SKM-1 (cell line): ENCODE measurements at regions not wholly inside any gene's neighbourhood (a gene's known extent, or its start where the extent isn't known, plus 50 kb on each side); places are given as distances from the start of the nearest gene placed in this dataset.
"Not testable (repeated sequence)": the region's sequence is repeated elsewhere in the genome, so short reads cannot be mapped to it uniquely, and the experiment has no call there.

Experiments used
- DNase-seq: peaks from one replicate; lab custom pipeline; 2025; ENCODE audit not compliant: unreplicated experiment; lab: John Stamatoyannopoulos, UW

DNA sequence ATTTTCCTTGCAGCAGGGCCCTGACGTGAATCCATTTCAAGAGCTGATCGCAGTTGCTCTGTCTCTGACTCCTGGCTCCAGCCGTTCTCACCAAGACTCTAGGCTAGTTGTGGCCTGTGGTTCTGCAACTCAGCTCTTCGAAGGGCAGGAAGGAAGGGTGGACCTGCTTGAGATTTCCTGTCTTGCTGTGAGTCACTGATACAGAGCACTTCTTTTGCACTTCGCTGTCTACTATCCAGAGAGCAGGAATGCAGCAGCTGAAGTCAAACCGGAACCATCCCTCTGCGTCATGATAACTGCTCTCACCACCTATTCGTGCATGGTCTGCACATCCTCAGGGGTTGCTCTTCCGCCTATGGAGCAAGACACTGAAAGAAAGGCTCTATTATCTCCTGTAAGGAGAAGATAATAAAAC, 59.7 kb downstream of the RAP2B start:
- DNase-seq = peak; percentile 98

DNA sequence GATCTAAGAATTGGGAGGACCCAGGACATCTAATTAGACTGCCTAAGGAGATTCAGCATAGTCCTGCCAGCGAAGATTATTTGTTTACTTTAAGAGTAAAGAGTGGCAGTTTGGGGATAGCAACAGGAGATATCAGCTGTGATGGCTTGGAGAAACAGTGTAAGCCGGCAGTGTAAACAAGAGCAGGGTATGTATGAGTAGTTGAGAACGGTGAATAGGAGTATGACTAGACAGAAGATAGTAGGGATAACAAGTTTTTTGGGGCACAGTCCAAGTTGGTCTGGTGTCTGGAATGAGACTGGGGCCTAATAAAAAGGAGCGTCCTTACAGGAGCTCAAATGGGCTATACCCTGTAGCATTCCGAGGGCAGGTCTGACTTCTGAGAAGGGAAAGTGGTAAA, 64.9 kb downstream of the RAP2B start:
- DNase-seq = not testable (repeated sequence)

DNA sequence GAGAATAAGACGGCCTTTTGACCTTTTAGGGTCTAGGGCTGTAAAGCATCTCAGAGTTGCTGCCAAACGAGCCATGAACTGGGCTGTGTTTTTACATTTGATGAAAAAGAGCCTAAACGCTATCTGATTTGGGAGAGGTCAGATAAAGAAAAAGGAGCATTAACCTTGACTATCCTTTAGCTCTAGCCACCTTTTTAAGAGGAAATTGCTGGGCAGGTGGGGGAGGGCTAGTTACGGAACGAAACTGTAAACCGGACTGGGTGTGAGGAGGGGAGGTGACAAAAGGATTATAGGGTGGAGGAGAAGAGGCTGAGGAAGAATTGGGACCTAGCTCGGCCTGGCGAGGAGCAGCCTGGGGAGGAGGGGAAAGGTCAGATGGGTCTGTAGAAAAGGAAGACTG, 68.4 kb downstream of the RAP2B start:
- not testable (repeated sequence) for DNase-seq

DNA sequence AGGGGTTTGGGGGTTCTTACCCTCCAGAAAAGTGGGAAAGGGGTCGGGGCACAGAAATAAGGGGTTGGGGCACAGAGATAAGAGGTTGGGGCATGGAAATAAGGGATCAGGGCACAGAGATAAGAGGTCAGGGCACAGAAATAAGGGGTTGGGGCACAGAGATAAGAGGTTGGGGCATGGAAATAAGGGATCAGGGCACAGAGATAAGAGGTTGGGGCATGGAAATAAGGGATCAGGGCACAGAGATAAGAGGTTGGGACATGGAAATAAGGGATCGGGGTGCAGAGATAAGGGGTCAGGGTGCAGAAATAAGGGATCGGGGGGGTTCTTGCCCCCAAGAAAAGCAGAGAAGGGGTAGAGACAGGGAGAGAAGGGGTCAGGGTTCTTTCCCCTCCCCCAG, 69.2 kb downstream of the RAP2B start:
- not testable (repeated sequence) for DNase-seq

DNA sequence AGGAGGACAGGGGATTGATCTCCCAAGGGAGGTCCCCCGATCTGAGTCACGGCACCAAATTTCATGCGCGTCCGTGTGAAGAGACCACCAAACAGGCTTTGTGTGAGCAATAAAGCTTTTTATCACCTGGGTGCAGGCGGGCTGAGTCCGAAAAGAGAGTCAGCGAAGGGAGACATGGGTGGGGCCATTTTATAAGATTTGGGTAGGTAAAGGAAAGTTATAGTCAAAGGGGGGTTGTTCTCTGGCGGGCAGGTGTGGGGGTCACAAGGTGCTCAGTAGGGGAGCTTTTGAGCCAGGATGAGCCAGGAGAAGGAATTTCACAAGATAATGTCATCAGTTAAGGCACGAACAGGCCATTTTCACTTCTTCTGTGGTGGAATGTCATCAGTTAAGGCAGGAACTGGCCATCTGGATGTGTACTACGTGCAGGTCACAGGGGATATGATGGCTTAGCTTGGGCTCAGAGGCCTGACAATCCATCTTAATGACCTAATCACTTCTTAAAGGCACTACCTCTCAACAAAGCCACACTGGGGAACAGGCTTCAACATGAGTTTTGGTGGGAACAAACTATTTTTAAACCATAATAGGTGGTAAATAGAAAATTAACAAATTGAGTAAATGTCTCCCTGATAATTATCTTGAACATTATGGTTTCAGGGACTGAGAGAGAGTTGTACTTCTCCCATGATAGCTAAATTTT, 70.2 kb downstream of the RAP2B start:
- DNase-seq = not testable (repeated sequence)

DNA sequence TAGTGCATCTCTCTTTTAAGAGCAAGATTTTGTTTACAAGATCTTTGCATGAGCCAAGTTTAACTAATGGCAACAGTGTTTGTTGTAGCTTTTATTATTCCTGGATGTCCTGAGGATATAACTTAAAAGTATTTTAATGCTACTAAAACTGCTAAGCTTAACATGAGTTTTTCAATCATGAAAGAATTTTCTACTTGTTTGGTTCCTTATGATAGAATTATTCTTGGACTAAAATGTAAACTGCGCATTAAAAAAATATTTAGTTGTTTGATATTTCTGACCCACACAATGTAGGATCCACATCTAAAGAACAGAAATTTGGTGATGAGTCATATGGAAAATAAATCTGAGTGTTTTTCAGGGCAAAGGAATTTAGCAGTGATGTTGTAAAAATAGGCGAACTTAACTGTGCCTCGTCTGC, 70.8 kb downstream of the RAP2B start:
- DNase-seq = no peak

DNA sequence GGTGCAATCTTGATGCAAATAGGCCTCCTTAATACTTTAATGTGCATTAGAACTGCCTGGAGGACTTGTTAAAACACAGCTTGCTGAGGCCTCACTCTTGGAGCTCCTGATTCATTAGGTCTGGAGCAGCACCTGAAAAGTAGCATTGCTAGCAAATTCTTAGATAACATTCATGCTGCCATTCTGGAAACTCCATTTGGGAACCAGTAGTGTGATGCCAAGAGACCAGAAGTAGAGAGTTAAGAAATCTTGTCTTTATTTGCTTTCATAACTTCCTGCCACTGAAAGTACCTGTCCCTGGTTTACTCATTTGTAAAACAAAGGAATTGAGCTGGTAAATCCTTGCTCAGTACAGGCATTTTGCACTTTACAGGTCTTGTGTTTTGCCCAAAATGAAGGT, 72.0 kb downstream of the RAP2B start:
- no peak for DNase-seq

DNA sequence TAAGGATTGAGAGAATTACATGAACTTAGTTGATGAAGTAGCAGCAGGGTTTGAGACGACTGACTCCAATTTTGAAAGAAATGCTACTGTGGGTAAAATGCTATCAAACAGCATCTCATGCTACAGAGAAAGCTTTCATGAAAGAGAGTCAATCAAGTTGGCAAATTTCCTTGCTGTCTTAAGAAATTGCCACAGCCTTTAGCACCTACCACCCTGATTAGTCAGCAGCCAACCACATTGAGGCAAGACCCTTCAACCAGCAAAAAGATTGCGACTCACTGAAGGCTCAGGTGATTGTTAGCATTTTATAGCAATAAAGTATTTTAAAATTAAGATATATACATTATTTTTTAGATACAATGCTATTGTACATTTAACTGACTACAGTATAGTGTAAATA, 80.9 kb downstream of the RAP2B start:
- DNase-seq = no peak

DNA sequence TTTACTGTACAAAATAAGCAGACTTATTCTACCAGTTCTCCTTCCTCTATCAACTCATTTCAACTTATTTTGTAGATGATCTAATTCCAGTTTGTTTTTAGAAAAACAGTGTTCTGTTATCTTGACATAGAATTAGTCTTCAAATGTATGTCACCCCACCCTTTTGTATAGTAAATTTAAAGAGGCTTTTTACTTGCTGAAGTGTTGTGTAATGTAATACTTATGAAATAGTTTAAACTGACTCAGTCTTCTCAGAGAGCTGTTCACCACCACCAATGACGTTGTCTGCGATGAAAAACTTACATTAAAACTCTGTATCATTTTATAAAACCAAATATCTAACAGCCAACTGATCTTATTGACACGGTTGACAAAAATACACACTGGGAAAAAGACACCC, 82.9 kb downstream of the RAP2B start:
- no peak for DNase-seq

DNA sequence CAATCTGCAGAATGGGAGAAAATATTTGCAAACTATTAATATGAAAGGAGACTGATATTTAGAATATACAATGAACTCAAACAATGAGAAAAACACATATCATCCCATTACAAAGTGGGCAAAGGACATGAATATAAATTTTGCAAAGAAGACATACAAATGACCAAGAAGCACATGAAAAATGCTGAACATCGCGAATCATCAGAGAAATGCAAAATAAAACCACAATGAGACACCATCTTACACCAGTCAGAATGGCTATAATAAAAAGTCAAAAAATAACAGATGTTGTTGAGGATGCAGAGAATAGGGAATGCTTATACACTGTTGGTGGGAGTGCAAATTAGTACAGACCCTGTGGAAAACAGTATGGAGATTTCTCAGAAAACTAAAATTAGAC, 83.6 kb downstream of the RAP2B start:
- DNase-seq = no peak

DNA sequence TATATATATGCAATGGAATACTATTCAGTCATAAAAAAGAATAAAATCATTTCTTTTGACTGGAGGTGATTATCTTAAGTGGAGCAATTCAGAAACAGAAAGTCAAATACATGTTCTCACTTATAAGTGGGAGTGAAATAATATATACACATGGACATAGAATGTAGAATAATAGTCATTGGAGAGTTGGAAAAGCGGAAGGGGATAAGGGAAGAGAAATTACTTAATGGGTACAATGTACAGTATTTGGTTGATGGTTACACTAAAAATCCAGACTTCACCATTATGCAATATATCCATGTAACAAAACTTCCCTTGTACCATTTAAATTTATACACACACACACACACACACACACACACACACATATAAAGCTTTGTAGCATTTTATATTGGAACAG, 84.3 kb downstream of the RAP2B start:
- DNase-seq = no peak

DNA sequence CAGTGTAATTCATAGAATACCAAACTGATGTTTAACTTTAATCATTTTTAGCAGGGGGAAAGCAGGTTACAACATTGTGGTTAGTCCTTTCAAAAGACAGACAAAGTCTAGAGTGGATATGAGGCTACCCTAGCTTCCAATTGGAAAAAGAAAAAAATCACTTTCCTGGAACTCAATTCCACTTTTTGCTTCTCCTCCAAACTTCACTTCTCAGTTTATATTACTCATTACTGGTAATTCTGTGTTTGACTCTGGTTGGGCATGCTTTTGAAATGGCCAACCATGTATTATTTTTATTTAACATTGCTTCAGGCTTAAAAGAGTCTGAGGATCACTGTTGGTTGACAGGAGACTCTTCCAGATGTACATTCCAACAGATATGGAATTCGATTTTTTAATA, 84.8 kb downstream of the RAP2B start:
- no peak for DNase-seq

DNA sequence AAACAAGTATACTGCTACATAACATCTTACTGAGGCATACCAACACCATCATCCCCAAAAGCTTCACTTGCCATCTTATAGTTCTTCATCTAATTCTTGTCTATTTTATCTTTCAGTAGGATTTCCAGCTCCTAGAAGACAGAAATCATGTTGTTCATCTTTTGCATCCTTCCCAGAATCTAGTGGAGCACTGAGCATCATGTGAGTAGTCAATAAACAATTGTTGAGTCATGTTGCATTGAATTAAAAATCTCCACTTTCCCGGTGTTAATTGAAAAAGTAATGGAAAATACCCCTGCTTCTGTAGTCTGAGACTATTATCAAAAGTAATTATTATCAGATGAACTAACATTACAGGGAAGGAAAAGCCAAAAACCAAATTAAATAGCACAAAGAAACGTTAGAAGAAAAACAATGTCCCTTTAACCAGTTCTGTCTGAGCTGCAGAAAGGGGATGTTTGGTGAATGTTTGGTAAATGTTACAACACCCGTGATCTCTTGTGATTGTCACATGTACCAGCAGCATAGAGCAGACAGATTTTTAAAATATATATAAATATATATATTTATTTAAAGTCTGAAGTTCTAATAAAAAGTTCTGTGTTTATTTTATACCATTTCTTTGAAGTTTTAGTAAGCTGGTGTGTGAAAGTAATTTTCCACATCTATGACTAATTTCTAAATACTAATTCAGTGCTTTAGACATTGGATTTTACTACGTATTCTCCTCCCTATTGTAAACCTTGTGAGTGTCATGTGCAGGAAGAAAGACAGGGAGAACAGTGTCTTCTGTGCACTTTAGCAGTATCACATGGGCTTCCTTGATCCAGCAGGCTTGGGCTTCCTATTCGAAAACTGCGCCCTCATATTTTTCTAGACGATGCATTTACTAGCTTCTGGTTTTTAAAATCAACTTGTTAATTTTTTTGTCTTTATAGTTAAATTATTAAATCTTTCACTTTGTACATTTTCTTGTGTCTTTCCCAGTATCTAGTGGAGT, 85.6 kb downstream of the RAP2B start:
- no peak for DNase-seq

DNA sequence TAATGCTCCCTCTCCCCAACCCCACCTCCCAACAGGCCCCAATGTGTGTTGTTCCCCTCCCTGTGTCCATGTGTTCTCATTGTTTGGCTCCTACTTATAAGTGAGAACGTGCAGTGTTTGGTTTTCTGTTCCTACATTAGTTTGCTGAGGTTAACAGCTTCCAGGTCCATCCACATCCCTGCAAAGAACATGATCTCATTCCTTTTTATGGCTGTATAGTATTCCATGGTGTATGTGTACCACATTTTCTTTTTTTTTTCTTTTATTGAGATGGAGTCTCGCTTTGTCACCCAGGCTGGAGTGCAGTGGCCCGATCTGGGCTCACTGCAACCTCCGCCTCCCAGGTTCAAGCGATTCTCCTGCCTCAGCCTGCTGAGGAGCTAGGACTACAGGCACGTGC, 86.8 kb downstream of the RAP2B start:
- DNase-seq = not testable (repeated sequence)

DNA sequence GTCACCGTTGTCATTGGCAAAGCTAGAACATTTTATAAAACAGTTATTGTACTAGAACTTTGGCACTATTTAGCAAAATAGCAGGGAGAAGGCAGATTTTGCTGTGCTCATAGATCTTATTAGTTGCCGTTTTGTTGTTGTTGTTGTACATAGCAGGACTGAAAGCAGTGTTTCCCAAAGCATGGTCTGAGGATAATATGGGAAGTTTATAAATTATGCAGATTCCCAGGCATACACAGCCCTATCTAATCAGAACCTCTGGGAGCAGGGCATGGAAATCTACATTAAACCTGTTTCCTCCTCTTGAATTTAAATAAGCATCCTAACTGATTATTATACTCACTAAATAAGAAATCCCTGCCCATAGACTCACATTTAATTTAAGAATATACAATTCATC, 87.9 kb downstream of the RAP2B start:
- DNase-seq = no peak

DNA sequence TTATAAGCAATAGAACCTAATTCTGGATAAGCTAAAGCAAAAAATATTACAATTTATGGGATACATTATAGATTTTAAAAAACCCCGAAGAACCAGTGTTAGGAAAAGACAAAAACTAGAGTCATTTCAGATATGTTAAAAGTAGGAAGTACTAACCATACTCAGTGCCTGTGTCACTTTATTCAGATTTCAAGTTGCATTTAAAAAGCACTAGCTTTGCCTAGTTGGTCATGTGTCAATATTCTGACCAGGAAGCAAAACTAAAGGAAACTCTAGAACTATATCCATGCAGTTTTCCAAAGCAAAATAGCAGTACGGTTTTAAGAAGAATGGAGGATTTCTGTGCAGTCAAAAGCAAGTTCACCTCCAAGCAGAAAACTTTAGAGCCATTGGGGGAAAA, 88.4 kb downstream of the RAP2B start:
- DNase-seq = no peak

DNA sequence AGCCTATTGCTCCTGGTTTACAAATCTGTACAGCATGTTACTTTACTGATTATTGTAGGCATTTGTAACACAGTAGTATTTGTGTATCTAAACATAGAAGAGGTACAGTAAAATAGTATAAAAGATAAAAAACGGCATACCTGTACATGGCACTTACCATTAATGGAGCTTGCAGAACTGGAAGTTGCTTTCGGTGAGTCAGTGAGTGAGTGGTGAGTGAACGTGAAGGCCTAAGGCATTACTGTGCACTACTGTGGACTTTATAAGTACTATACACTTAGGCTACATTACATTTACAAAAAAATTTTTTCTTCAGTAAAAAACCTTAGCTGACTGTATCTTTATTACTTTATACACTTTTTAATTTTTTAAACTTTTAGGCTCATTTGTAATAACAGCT, 90.9 kb downstream of the RAP2B start:
- DNase-seq = no peak

DNA sequence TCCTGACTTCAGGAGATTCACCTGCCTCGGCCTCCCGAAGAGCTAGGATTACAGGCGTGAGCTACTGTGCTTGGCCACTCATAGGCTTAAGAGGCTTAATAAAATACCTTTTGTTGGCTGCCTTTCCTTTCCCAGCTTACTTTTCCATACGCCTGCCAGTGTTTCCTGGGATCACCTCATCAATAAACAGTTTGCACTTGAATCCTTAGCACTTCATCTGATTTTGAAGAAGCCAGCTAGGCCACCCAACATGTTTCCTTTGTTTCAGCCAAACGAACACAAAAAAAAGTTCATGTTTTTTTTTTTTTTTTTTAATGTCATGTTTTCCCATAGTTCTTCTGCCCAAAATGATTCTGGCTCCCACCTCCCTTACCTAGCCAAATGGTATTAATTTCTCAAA, 92.3 kb downstream of the RAP2B start:
- no peak for DNase-seq

DNA sequence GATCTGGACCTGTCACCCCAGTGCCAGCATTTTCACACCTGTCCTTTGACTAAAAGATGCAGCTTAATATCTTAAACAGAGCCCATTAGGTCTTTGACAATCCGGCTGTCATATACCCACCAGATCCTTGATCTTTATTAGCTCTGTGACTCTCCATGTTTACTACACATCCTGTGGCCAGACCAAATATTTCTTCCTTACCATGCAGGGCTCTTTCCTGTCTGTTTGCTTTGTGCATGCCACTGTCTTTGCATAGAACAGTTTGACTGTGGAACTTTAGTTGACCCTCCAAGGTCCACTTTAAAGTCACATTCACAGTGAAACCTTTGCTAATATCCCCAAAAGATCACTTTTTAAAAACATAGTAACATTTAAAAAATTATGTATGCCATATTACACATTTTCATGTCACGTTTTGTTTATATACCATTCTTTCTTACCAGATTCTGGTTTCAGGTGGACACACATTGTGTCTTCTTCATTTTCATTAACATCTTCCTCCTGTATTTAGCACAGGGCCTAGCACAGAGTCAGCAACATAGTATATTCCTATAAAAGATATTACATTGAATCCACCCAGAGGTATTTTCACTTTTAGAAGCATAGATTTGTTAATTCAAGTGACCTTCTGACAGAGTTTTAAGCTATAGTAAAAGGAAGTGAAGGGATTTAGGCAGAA, 95.8 kb downstream of the RAP2B start:
- DNase-seq = no peak

DNA sequence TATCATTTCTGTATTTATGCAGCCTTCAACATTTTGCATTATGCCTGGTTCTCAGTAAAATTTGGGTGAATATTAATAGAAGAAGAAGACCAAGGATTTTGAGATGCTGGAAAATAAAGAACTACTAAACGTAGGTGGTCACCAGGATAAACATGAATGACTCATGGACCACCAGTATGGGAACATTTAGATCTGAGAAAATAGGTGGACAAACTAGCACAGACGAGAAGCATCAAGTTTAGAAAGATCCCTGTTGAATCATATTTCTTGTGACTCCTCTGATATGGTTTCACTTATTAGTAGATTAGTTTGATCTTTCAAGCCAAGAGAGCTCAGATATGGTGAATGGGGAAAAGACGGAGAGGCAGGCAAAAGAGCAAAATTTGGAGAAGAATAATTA, 97.9 kb downstream of the RAP2B start:
- DNase-seq = no peak

DNA sequence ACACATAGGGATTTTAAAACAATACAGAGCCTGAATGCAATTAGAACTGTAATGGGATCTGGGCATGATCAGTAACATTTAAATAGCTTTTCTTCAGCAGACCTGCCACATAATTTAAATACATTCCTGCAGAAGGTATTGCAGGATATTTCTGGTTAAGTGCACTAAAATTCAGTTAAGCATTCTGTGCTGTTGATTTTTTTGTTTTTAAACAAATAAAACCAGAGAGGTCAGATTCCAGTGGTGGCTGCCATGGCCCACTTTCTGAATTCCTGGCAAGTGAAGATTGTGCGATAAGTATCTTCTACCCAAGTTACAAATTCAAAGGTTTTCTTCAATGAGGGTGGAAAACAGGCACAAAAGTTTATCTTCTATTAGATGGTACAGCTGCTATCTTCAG, 98.7 kb downstream of the RAP2B start:
- DNase-seq = no peak

DNA sequence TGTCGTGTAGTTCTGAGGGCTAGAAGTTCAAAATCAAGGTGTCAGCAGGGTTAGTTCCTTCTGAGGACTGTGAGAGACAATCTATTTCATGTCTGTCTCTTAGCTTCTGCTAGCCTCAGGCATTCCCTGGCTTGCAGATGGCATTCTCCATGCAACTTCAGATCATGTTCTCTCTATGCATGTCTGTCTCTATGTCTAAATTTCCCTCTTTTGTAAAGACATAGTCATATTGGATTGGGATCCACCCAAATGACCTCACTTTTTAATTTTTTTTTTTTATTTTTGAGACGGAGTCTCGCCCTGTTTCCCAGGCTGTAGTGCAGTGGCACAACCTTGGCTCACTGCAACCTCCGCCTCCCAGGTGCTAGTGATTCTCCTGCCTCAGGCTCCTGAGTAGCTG, 104.6 kb downstream of the RAP2B start:
- no peak for DNase-seq
